ENCODE measurements at regions not wholly inside any gene's neighbourhood (a gene's known extent, or its start where the extent isn't known, plus 50 kb on each side); places are given as distances from the start of the nearest gene placed in this dataset.
"Not testable (repeated sequence)": the region's sequence is repeated elsewhere in the genome, so short reads cannot be mapped to it uniquely, and the experiment has no call there.

- DNase-seq (ENCODE audit: low read depth in 2 of 2): no peak
Measured at GRCh38 chr18:3328532-3328931, 66.6 kb downstream of the MYL12B start.

- no peak for DNase-seq (ENCODE audit: low read depth in 2 of 2)
Measured at GRCh38 chr18:3329471-3329870, 67.5 kb downstream of the MYL12B start.

- no peak for DNase-seq (ENCODE audit: low read depth in 2 of 2)
Measured at GRCh38 chr18:3329872-3330271, 67.9 kb downstream of the MYL12B start.

- DNase-seq (ENCODE audit: low read depth in 2 of 2): no peak
Measured at GRCh38 chr18:3330622-3331021, 68.7 kb downstream of the MYL12B start.

GRCh38 chr18:3332376-3332775 lies 70.4 kb downstream of the MYL12B start:
- no peak for DNase-seq (ENCODE audit: low read depth in 2 of 2)

GRCh38 chr18:3333056-3333720 lies 71.3 kb downstream of the MYL12B start:
- no peak for DNase-seq (ENCODE audit: low read depth in 2 of 2)

GRCh38 chr18:3333721-3334386 lies 71.9 kb downstream of the MYL12B start:
- DNase-seq (ENCODE audit: low read depth in 2 of 2): no peak

GRCh38 chr18:3340015-3340681 lies 78.2 kb downstream of the MYL12B start:
- DNase-seq (ENCODE audit: low read depth in 2 of 2): no peak

GRCh38 chr18:3340682-3341097 lies 78.8 kb downstream of the MYL12B start:
- no peak for DNase-seq (ENCODE audit: low read depth in 2 of 2)

- no peak for DNase-seq (ENCODE audit: low read depth in 2 of 2)
Measured at GRCh38 chr18:3342628-3343027, 80.7 kb downstream of the MYL12B start.

GRCh38 chr18:3345452-3345851 lies 83.5 kb downstream of the MYL12B start:
- DNase-seq (ENCODE audit: low read depth in 2 of 2): no peak

- DNase-seq (ENCODE audit: low read depth in 2 of 2): no peak
Measured at GRCh38 chr18:3345885-3346284, 84.0 kb downstream of the MYL12B start.

GRCh38 chr18:3346487-3346886 lies 84.6 kb downstream of the MYL12B start:
- DNase-seq (ENCODE audit: low read depth in 2 of 2): no peak

GRCh38 chr18:3347286-3347803 lies 85.4 kb downstream of the MYL12B start:
- DNase-seq (ENCODE audit: low read depth in 2 of 2): no peak

- DNase-seq (ENCODE audit: low read depth in 2 of 2): no peak
Measured at GRCh38 chr18:3348176-3348575, 86.2 kb downstream of the MYL12B start.

GRCh38 chr18:3349046-3349841 lies 87.3 kb downstream of the MYL12B start:
- DNase-seq (ENCODE audit: low read depth in 2 of 2): not testable (repeated sequence)

- DNase-seq (ENCODE audit: low read depth in 2 of 2): no peak
Measured at GRCh38 chr18:3350021-3350420, 88.1 kb downstream of the MYL12B start.

- DNase-seq (ENCODE audit: low read depth in 2 of 2): no peak
Measured at GRCh38 chr18:3350566-3351527, 88.9 kb downstream of the MYL12B start.

GRCh38 chr18:3354506-3354905 lies 92.6 kb downstream of the MYL12B start:
- no peak for DNase-seq (ENCODE audit: low read depth in 2 of 2)

- DNase-seq (ENCODE audit: low read depth in 2 of 2): no peak
Measured at GRCh38 chr18:3356614-3357013, 93.4 kb upstream of the TGIF1 start.

GRCh38 chr18:3357516-3357915 lies 92.5 kb upstream of the TGIF1 start:
- DNase-seq (ENCODE audit: low read depth in 2 of 2): no peak

Measured in fibroblast of skin of left quadriceps (primary cell).